H1 (cell line): ENCODE measurements at regions not wholly inside any gene's neighbourhood (a gene's known extent, or its start where the extent isn't known, plus 50 kb on each side); places are given as distances from the start of the nearest gene placed in this dataset.

Source experiments
- CTCF ChIA-PET: fragments of 300-600 bp; sonication (Branson Sonifier 250); formaldehyde crosslinking; loops from one replicate; lab custom pipeline; 2021; ENCODE audit not compliant: partially characterized antibody; lab: Charles Lee
- POLR2A ChIA-PET: fragments of 300-600 bp; sonication (Branson Sonifier 250); formaldehyde crosslinking; loops from one replicate; lab custom pipeline; 2021; ENCODE audit warnings: inconsistent platforms; ENCODE audit not compliant: partially characterized antibody; lab: Charles Lee
- DNase-seq, 2 experiments: peaks; one replicate each; pipeline versions ENCODE4 v3.0.0 to v3.0.0-alpha.2; 2010 to 2022; ENCODE audit warnings: low spot score in 2 of 2, low read depth in 1 of 2, mixed read lengths in 1 of 2
- FAIRE-seq: peaks from 2 replicates; lab custom pipeline; 2011; peaks lifted over from hg19 to GRCh38; lab: Jason Lieb, UNC
- H2AFZ ChIP-seq: 2 replicates; pipeline ENCODE4 v1.8.1; 2012; ENCODE audit warnings: low read length, inconsistent platforms
- H2AK5ac ChIP-seq: 2 replicates; pipeline ENCODE4 v1.6.1; 2013; ENCODE audit warnings: low read depth, low read length
- H2BK120ac ChIP-seq: replicated peaks from 2 replicates; pipeline ENCODE3; 2013; ENCODE audit warnings: low read depth, low read length, inconsistent platforms
- H2BK12ac ChIP-seq: 2 replicates; pipeline ENCODE4 v1.6.1; 2013; ENCODE audit warnings: low read depth, low read length
- H2BK15ac ChIP-seq: 2 replicates; pipeline ENCODE4 v1.6.1; 2013; ENCODE audit warnings: low read length
- H2BK20ac ChIP-seq: 2 replicates; pipeline ENCODE4 v1.6.1; 2013; ENCODE audit warnings: low read length
- H2BK5ac ChIP-seq: 2 replicates; pipeline ENCODE4 v1.6.1; 2013; ENCODE audit warnings: low read depth, low read length
- H3K14ac ChIP-seq: 2 replicates; pipeline ENCODE4 v1.6.1; 2013; ENCODE audit warnings: inconsistent platforms; ENCODE audit not compliant: insufficient read length
- H3K18ac ChIP-seq: 2 replicates; pipeline ENCODE4 v1.6.1; 2013; ENCODE audit warnings: low read length; ENCODE audit errors: extremely low read depth
- H3K23ac ChIP-seq: 2 replicates; pipeline ENCODE4 v1.6.1; 2013; ENCODE audit warnings: inconsistent platforms; ENCODE audit not compliant: insufficient read length
- H3K23me2 ChIP-seq: 2 replicates; pipeline ENCODE4 v1.6.1; 2013; ENCODE audit warnings: low read depth, low read length
- H3K27ac ChIP-seq: 2 replicates; pipeline ENCODE4 v1.6.1; 2011; ENCODE audit warnings: low read depth, low read length, inconsistent platforms
- H3K27me3 ChIP-seq, 4 experiments: replicated peaks in 1 of 4; 1 replicate in 1 of 4; 2 replicates in 3 of 4; pipeline versions ENCODE4 v1.6.1 to v1.8.1; 2011 to 2013; ENCODE audit warnings: low read length in 3 of 4, mild to moderate bottlenecking in 3 of 4, inconsistent platforms in 2 of 4, mixed read lengths in 2 of 4, moderate library complexity in 1 of 4; ENCODE audit not compliant: control insufficient read depth in 3 of 4, insufficient read depth in 3 of 4; ENCODE audit errors: extremely low read depth in 1 of 4
- H3K36me3 ChIP-seq, 4 experiments: 2 replicates each; pipeline versions ENCODE4 v1.6.1 to v1.8.1; 2011 to 2013; ENCODE audit warnings: mild to moderate bottlenecking in 4 of 4, low read length in 3 of 4, moderate library complexity in 2 of 4, control low read depth in 1 of 4, inconsistent platforms in 1 of 4; ENCODE audit not compliant: insufficient read depth in 4 of 4, control insufficient read depth in 2 of 4
- H3K4ac ChIP-seq: replicated peaks from 2 replicates; pipeline ENCODE3; 2013; ENCODE audit warnings: low read length, low read depth, mixed read lengths, inconsistent platforms; ENCODE audit not compliant: insufficient read length
- H3K4me1 ChIP-seq, 4 experiments: replicated peaks in 1 of 4; 1 replicate in 1 of 4; 2 replicates in 3 of 4; pipeline versions ENCODE4 v1.6.1 to v1.8.1; 2011 to 2013; ENCODE audit warnings: low read length in 3 of 4, inconsistent platforms in 2 of 4, mixed read lengths in 1 of 4; ENCODE audit not compliant: insufficient read depth in 4 of 4, control insufficient read depth in 3 of 4
- H3K4me2 ChIP-seq, 2 experiments: 2 replicates each; pipeline versions ENCODE4 v1.6.1 to v1.8.1; 2011 to 2013; ENCODE audit warnings: low read depth in 2 of 2, low read length in 2 of 2, control low read depth in 1 of 2, inconsistent platforms in 1 of 2, mild to moderate bottlenecking in 1 of 2; ENCODE audit not compliant: insufficient read depth in 1 of 2
- H3K4me3 ChIP-seq, 4 experiments: fragments of 200-600, 300-600 bp in 1 of 4; sonication (generic), shearing (Covaris generic), sonication (Bioruptor Twin) in 1 of 4; 2 replicates each; pipeline versions ENCODE4 v1.5.1 to v1.8.1; 2011 to 2016; ENCODE audit warnings: low read length in 4 of 4, low read depth in 3 of 4, control low read depth in 2 of 4, inconsistent platforms in 2 of 4, mild to moderate bottlenecking in 2 of 4, mixed read lengths in 1 of 4, moderate library complexity in 1 of 4; ENCODE audit not compliant: insufficient read depth in 2 of 4; ENCODE audit errors: extremely low read depth in 1 of 4
- H3K56ac ChIP-seq: replicated peaks from 2 replicates; pipeline ENCODE3; 2013; ENCODE audit warnings: low read depth, mild to moderate bottlenecking, mixed read lengths, low read length, inconsistent platforms; ENCODE audit not compliant: insufficient read length
- H3K79me1 ChIP-seq: 2 replicates; pipeline ENCODE4 v1.6.1; 2013; ENCODE audit warnings: low read depth, low read length, control low read depth
- H3K79me2 ChIP-seq, 2 experiments: 2 replicates each; pipeline versions ENCODE4 v1.6.1 to v1.8.1; 2012 to 2013; ENCODE audit warnings: low read length in 2 of 2, mild to moderate bottlenecking in 2 of 2, inconsistent platforms in 1 of 2; ENCODE audit not compliant: insufficient read depth in 2 of 2, control insufficient read depth in 1 of 2
- H3K9ac ChIP-seq, 4 experiments: replicated peaks in 1 of 4; 1 replicate in 1 of 4; 2 replicates in 3 of 4; pipeline versions ENCODE4 v1.6.1 to v1.8.1; 2011 to 2013; ENCODE audit warnings: low read depth in 3 of 4, low read length in 3 of 4, control low read depth in 2 of 4, mild to moderate bottlenecking in 2 of 4, moderate library complexity in 2 of 4, inconsistent platforms in 1 of 4; ENCODE audit errors: extremely low read depth in 1 of 4
- H3K9me3 ChIP-seq, 2 experiments: 2 replicates each; pipeline versions ENCODE4 v1.6.1 to v1.8.1; 2012 to 2013; ENCODE audit warnings: mild to moderate bottlenecking in 2 of 2, moderate library complexity in 2 of 2, control low read depth in 1 of 2, inconsistent platforms in 1 of 2, low read depth in 1 of 2, low read length in 1 of 2, mixed read lengths in 1 of 2; ENCODE audit not compliant: insufficient read depth in 2 of 2
- H4K20me1 ChIP-seq, 2 experiments: replicated peaks in 1 of 2; 2 replicates each; pipeline versions ENCODE3 to v1.8.1; 2011 to 2013; ENCODE audit warnings: inconsistent platforms in 2 of 2, low read length in 2 of 2, mild to moderate bottlenecking in 1 of 2; ENCODE audit not compliant: insufficient read depth in 2 of 2, control insufficient read depth in 1 of 2
- H4K5ac ChIP-seq: 2 replicates; pipeline ENCODE4 v1.6.1; 2013; ENCODE audit warnings: low read length, low read depth, mixed read lengths, inconsistent platforms; ENCODE audit not compliant: insufficient read length
- H4K8ac ChIP-seq: 2 replicates; pipeline ENCODE4 v1.8.0; 2013; ENCODE audit warnings: mild to moderate bottlenecking, moderate library complexity, low read length, inconsistent platforms; ENCODE audit not compliant: insufficient read depth; ENCODE audit errors: extremely low read depth
- H4K91ac ChIP-seq: replicated peaks from 2 replicates; pipeline ENCODE3; 2013; ENCODE audit warnings: low read length, mixed read lengths, inconsistent platforms; ENCODE audit not compliant: insufficient read length
- ASH2L ChIP-seq: fragments of 200-600, 300-600 bp; sonication (generic); IDR thresholded peaks from one replicate; pipeline ENCODE4 v1.7.1; 2017; ENCODE audit warnings: low read length
- ATF3 ChIP-seq: IDR thresholded peaks from 2 replicates; pipeline ENCODE4 v1.6.1; 2011; ENCODE audit warnings: low read depth, mild to moderate bottlenecking, low read length; ENCODE audit not compliant: insufficient read depth
- BCL11A ChIP-seq, 2 experiments: IDR thresholded peaks; one replicate each; pipeline ENCODE4 v1.6.1; 2011; ENCODE audit warnings: low read depth in 2 of 2, low read length in 2 of 2, mild to moderate bottlenecking in 2 of 2
- CTBP2 ChIP-seq: IDR thresholded peaks from 2 replicates; pipeline ENCODE4 v1.7.0; 2011; ENCODE audit warnings: borderline replicate concordance, mild to moderate bottlenecking, moderate library complexity, mixed read lengths, low read length; ENCODE audit not compliant: insufficient read depth, insufficient read length
- FOSL1 ChIP-seq: IDR thresholded peaks from 2 replicates; pipeline ENCODE4 v1.6.1; 2011; ENCODE audit warnings: mild to moderate bottlenecking, low read depth, low read length, moderate library complexity; ENCODE audit not compliant: insufficient read depth
- GABPA ChIP-seq: IDR thresholded peaks from 2 replicates; pipeline ENCODE4 v1.6.1; 2011; ENCODE audit warnings: mild to moderate bottlenecking, low read length, moderate library complexity, borderline replicate concordance; ENCODE audit not compliant: insufficient read depth
- HDAC6 ChIP-seq: IDR thresholded peaks from one replicate; pipeline ENCODE4 v1.7.1; 2012; ENCODE audit warnings: low read depth, mild to moderate bottlenecking, inconsistent platforms, low read length, moderate library complexity
- JUND ChIP-seq: IDR thresholded peaks from 2 replicates; pipeline ENCODE4 v1.6.1; 2011; ENCODE audit warnings: mild to moderate bottlenecking, improper control_type of control experiment, low read length
- KDM5A ChIP-seq: fragments of 200-600 bp; IDR thresholded peaks from 2 replicates; pipeline ENCODE4 v1.7.1; 2012; ENCODE audit warnings: mild to moderate bottlenecking, low read length, inconsistent platforms, mixed read lengths
- POLR2AphosphoS5 ChIP-seq: IDR thresholded peaks from 2 replicates; pipeline ENCODE4 v1.6.1; 2011; ENCODE audit warnings: low read depth, low read length
- RAD21 ChIP-seq, 2 experiments: IDR thresholded peaks in 1 of 2; conservative IDR thresholded peaks in 1 of 2; 2 replicates each; pipeline ENCODE4 v1.6.1; 2011; ENCODE audit warnings: low read depth in 2 of 2, low read length in 2 of 2, improper control_type of control experiment in 1 of 2, inconsistent platforms in 1 of 2, mild to moderate bottlenecking in 1 of 2, moderate library complexity in 1 of 2
- TBP ChIP-seq: IDR thresholded peaks from 2 replicates; pipeline ENCODE4 v1.6.1; 2011; ENCODE audit warnings: low read depth, low read length, improper control_type of control experiment
- ZNF274 ChIP-seq: IDR thresholded peaks from 2 replicates; pipeline ENCODE4 v1.7.0; 2012; ENCODE audit warnings: low read length, borderline replicate concordance; ENCODE audit errors: extremely low read depth
- WGBS, 2 experiments: shearing (Covaris generic) in 1 of 2; methylation state at CpG; one replicate each; pipeline versions ENCODE4 v1.1.6 to v1.1.7; 2013 to 2015; ENCODE audit warnings: low lambda C conversion rate in 2 of 2, mixed read lengths in 2 of 2, inconsistent platforms in 1 of 2, low coverage in 1 of 2, missing lambda C conversion rate in 1 of 2; ENCODE audit not compliant: insufficient replicate concordance in 2 of 2, insufficient coverage in 1 of 2, insufficient read length in 1 of 2; ENCODE audit errors: extremely low coverage in 1 of 2, missing lambda C conversion rate in 1 of 2; 5-methylcytosine and 5-hydroxymethylcytosine counted together

GRCh38 chr9:16320338-16320902 is 550.0 kb downstream of the BNC2 start:
- DNase-seq (no peak), FAIRE-seq (no peak)
- Histone ChIP-seq H4K8ac (no peak overlapping the region), H3K9me3 (no peaks in the 10 kb centered on the region), H3K4ac (no peak overlapping the region), H2BK120ac (no peak overlapping the region), H3K4me2 (no peak overlapping the region), H4K91ac (no peak overlapping the region), H3K23me2 (no peaks in the 10 kb centered on the region; the same call in 1 of the 2 replicates), H2BK20ac (no peak overlapping the region), H3K56ac (no peak overlapping the region), H3K27me3 (no peaks in the 10 kb centered on the region), H3K79me1 (no peaks in the 10 kb centered on the region), H3K36me3 (no peaks in the 10 kb centered on the region), H2BK5ac (no peak overlapping the region), H2BK12ac (no peak overlapping the region), H3K23ac (no peak overlapping the region), H3K4me3 (no peak overlapping the region), H3K14ac (no peak overlapping the region), H2AK5ac (no peak overlapping the region), H2BK15ac (no peak overlapping the region), H3K9ac (no peak overlapping the region), H4K20me1 (no peaks in the 10 kb centered on the region), H3K18ac (no peak overlapping the region), H3K79me2 (no peaks in the 10 kb centered on the region), H2AFZ (no peak overlapping the region), H4K5ac (no peak overlapping the region), H3K4me1 (no peaks in the 10 kb centered on the region), H3K27ac (no peak overlapping the region)
- ChIA-PET CTCF (interaction anchor here (1.4 to 2.1 kb wide), 3 partner anchors 10 to 55 kb away, joined by 3 to 6 read pairs (median 4); no protein-coding TSS in a partner anchor), POLR2A (interaction anchor here (0.8 kb wide), 1 partner anchor 134 kb away, joined by 3 read pairs; no protein-coding TSS in a partner anchor)
- 86% methylated on average over 5 of the region's 5 CpGs; no CpG with 5 or more reads in 1 of the 2 experiments for WGBS, 2 experiments
- TF ChIP-seq BCL11A (IDR thresholded peaks at IDR 0.05; ENCODE audit: low read depth in 2 of 2, low read length in 2 of 2): no peak
- TF ChIP-seq ASH2L: no peak
- no peak for TF ChIP-seq RAD21 (IDR thresholded peaks at IDR 0.05 in 1 of 2, conservative IDR thresholded peaks at IDR 0.05 in 1 of 2; ENCODE audit: low read depth in 2 of 2, low read length in 2 of 2)
- TF ChIP-seq FOSL1: no peak
- no peak for TF ChIP-seq POLR2AphosphoS5
- no peak for TF ChIP-seq KDM5A
- no peak for TF ChIP-seq GABPA
- no peak for TF ChIP-seq HDAC6
- no peak for TF ChIP-seq ZNF274
- TF ChIP-seq JUND: no peak
- no peak for TF ChIP-seq TBP
- no peak for TF ChIP-seq ATF3
- TF ChIP-seq CTBP2: no peak
